HG02938 (cell line): ENCODE measurements at regions not wholly inside any gene's neighbourhood (a gene's known extent, or its start where the extent isn't known, plus 50 kb on each side); places are given as distances from the start of the nearest gene placed in this dataset.

Experiments
- ATAC-seq: cut with Tn5 transposase; IDR thresholded peaks from one replicate; pipeline ENCODE4 v1.9.1; 2021; ENCODE audit warnings: mild to moderate bottlenecking, moderate library complexity; ENCODE audit not compliant: unreplicated experiment

DNA sequence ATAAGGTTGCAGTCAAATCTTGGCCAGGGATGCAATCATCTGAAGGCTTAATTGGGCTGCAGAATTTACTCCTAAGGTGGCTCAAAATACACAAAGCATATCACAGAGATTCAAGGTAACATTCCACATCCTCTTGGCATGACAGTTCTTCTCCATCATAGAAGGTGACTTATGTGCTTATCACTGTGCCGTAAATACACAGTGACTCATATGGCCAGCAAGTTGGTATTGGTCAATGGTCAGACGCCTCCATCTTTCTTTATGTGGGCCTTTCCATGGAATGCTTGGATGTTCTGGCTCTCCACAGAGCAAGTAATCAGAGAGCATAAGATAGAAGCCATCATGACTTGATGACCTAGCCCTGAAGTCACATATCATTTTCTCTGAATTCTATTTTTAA is 168.8 kb upstream of the ST8SIA2 start:
- no peak for ATAC-seq

DNA sequence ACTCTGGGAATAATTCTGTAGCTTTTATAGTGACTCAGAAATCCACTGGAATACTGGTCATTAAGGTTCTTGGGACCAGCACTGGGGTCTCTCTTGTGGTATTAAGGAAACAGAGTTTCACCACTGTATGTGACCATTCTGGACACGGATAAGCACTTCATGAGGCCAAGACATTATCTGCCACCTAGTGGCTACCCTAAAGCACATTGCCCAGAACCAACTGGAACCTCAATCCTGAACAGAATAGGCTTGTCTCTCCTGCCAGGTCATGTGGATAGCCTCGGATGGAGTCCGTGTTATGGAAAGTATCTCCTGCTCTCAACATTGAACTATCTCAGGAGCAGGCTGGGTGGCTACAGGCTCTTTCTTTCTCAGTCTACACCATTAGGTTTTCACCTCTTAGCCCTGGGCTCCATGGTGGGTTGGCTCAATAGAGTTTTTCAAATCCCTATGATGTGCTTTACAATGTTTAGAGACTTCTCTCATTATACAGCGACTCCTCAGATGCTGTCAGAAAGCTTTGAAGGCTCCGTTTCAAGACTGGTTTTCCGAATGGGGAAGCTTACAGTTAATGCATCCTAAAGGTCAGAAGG is 167.6 kb upstream of the ST8SIA2 start:
- ATAC-seq: no peak

DNA sequence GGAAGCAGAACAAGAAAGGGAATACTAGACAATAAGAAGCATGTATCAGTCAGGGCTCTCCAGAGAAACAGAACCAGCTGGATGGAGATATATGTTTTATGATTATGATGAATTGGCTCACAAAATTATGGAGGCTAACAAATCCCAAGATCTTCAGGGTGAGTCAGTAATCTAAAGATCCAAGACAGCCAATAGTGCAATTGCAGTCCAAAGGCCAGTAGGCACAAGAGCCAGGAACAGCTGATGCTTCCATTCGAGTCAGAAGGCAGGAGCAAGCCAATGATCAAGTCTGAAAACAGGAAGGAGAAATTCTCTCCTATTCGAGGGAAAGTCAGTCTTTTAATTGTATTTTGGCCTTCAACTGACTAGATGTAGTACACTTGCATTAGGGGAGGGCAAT is 164.9 kb upstream of the ST8SIA2 start:
- no peak for ATAC-seq

DNA sequence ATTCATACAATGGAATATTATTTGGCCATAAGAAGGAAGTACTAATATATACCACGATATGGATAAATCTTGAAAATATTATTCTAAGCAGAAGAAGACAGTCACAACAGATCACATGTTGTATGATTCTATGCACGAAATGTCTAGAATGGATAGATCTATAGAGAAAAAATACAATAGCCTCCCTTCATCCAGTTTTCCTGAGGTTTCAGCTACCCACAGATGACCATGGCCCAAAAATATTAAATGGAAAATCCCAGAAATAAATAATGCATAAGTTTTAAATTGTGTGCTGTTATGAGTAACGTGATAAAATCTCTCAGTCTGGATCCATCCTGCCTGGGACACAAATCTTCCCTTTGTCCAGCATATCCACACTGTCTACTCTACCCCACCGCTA is 162.2 kb upstream of the ST8SIA2 start:
- ATAC-seq: no peak

DNA sequence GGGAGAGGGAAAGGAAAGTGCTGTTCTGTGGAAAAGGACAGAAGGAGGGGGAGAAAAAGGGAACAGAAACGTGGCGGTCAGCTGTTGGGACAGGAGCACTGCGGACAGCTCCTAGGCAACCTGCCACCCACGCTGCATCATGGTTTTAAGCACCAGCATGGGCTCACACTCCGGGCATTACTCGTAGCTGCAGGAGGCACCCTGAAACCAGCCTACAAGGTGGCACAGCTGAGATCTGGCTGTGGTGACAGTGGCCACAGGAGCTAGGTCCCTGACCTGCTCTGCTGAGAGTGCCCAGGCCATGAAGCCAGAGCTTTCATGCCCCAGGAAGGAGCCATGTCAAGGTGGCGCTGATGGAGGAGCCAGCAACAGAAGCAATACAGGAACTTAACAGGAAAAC is 161.4 kb upstream of the ST8SIA2 start:
- ATAC-seq: no peak

DNA sequence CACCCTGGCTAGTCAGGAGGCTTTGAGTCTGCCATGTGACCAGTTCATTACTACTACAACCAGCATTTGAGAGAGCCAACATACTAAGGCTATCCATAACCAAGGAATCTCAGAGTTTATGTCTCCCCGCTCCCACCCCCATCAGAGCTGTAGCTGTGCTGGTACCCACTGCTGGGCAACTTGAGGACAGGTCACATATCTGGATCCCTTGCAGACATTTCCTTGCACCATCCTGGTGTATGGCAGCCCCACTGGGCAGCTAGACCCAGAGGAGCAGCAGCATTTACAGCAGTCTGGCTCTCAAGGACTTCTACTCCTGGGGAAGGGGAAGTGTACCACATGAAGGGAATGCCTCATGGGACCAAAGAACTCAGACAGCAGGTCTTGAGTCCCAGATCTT is 160.8 kb upstream of the ST8SIA2 start:
- no peak for ATAC-seq

DNA sequence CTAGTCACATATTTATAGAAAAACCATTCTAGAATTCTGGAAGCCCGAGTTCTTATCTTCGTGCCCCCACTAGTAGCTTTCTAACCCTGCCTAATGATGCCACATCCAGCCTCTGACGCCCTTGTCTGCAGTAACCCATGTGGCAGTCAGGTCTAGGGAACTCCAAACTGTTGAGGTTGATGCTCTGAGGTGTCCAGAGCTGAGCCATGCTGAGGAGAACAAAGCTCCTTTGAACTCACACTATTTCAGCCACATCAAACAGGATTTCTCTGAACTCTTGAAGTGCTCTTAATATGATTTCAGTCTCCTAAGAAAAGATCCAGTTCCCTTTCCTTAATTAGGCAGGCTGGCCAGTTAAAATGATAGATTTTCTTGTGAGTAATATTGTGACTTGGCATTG is 150.5 kb upstream of the ST8SIA2 start:
- ATAC-seq: no peak

DNA sequence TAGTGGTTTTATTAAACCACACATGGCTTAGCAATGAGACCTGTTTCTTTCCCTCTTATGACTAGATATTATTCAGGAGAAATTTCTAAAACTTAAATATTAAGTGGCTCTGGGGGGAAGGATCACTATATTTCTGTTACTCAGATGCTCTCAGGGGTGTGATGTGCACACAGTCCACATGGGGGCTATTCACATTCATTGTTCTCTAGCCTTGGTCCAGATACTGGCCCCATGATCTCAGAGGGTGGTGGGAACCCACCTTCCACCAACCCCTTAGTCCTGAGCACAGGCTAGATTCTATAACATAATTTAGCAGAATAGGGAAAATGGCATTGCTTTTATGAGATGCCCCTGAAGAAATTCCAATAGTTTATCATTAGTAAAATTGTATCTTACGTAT is 149.0 kb upstream of the ST8SIA2 start:
- ATAC-seq: no peak

DNA sequence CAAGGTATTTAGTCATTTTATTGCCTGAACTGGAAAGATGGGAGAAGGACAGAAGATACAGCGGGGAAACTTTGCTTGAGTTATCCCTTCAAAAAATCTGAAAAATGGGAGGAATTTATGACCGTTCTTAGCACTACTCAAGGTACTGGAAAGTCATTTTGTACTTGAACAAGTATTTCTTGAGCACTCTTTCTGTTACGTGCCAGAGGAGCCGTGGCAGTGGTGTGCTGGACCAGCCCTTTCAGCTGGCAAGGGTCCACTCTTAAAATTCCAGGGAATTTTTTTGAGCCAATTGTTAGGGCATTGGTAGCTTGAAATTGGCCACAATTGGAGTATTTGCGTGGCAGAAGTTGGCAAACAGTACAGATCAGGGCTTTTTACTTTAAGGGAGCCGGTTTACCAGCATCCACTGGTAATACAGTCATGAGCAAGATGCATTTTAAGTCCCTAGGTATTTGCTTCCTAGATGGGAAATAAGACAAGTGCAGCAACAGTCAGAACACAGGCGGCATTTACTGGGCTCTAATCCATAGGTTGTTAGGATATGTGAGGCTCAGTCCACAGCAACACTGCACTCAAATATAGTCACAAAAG is 145.9 kb upstream of the ST8SIA2 start:
- no peak for ATAC-seq

DNA sequence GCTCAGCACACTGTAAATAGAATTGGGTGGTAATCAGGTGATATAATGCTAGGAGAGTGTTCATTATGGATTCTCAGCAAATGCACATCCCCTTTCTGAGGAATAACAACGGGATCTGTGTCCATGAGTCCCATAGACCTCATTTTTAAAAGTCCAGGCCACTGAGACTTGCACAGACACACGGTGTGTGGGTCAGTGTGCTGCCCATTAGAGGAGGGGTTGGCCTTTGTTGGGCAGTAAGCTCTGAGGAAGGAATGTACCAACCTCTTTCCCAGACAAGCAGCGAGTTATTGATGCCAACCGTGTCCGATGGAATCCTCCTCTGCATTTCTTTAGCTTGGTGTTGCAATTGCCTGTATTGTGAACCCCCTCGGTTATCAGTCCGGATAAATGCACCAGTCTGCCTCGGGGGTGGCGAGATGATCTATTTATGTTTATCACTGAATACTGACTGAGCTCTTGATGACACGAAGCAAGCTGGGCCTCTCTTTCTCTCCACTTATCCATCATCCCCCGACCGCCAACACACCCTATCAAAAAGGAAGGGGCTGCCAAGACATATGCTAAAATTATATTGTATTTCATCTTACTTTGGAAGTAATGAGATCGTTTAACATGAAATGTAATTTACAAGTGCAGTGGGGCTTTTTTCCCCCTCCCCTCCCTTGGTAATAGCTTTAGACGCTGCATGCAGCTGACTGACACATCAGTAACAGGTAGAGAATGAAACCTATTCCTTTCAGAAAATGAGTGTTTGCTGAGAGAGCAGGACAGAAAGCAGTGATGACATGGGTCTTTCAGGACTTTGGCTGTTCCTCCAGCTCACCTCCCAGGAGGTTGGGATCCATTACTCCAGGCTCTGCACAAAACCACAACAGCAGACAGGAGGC is 126.6 kb upstream of the ST8SIA2 start:
- no peak for ATAC-seq

DNA sequence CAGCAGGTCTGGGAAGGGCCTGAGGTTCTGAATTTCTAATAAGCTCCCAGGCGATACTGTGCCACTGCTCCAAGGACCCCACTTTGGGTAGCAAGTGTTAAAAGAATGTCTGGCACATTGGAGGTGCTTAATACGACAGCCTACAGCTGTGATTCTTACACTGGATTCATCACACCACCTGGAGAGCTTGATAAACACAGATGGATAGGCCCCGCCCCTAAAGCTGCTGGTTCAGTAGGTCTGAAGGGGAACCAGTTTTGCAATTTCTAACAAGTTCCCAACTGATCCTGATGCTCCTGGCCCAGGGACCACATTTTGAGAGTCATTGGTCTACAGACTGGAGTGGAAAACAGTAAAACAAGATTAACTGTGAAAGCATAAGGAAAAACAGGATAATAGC is 124.8 kb upstream of the ST8SIA2 start:
- ATAC-seq: no peak

DNA sequence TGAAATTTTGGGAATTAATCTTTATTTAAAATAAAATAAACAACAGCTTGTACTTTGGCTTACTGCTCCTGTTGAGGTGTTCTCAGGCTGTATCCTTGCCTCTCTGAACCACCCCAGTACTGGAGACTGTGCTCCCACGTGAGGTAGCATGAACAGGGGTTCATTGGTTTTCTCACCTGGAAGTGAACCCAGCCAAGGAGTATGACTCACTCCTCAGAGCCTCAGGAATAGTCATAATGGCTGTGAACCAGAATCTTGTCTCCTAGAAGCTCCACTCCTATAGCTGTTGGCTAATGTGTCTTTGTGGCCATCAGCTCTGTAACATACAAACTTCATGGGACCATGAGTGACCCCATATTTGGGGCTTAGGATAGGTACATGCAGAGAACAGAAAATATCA is 122.5 kb upstream of the ST8SIA2 start:
- ATAC-seq: no peak

DNA sequence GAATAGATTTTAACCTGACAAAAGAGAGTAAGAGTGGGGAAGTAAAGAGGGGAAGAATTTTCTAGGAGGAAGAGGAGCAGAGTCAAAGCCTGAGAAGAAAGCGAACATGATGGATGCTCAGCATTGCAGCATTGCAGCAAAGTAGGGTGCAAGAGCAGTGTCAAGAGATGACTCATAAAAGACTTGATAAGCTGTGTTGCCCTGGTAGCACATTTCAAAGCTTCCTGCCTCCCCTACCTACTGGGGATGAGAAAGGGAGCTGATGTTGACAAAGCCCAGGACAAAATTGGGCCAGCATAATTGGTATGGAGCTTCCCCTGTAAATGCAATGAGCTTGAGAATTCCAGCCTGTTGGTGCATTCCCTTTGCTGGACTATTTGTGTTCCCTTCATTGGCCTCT is 121.6 kb upstream of the ST8SIA2 start:
- ATAC-seq: no peak

DNA sequence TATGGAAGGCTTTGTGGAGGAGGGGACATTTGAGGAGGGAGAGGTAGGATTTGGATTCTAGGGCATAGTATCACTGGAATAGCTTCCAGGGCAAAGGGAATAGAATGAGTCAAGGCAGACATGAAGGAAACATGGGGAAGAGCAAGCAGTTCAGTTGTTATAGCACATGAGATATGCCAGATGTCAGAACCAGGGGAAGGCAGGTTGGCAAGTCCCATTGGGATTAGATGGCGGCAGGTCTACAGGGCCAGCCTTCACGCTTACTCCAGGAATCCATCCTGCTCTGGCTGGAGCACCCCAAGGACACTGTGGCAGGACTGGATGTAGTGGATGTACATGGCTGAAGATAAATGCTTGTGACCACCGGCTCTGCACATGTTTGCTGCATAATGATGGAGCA is 120.4 kb upstream of the ST8SIA2 start:
- ATAC-seq: no peak

DNA sequence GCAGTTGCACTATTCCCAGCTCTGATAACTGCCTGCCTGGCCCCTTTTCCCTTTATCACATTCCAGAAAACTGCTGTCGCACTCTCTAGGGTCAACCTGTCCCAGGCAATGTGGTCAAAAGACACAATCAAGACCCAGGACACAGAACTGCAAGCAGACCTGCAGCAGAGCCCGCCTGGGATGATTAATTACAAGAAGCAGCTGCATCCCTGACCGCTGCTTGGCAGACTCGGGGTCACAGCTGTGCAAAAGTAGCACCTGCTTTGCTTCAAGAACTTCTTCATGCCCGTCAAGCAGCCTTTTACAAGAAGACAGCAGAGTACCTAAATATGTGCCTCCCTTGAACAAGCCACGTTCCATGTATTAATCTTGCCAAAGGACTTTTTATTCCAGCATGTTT is 120.0 kb upstream of the ST8SIA2 start:
- no peak for ATAC-seq

DNA sequence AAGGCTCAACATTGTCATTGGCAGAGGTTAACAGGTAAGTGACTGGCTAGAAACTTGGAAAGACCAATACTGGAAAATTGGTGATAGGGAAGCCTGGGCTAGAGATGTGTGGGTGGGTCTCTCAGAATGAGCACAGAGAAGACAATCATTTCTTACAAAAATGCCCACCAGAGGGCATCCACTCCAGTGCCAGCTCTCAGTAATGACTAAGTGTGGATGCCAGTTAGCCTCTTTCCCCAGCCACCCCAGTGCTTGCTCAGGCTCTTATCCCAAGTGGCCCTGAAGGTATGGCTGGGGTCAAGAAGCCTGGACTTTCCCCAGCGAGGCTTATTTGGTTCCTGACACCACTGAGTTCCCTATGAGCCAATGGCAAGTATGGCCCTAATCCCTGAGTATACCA is 115.9 kb upstream of the ST8SIA2 start:
- ATAC-seq: no peak

DNA sequence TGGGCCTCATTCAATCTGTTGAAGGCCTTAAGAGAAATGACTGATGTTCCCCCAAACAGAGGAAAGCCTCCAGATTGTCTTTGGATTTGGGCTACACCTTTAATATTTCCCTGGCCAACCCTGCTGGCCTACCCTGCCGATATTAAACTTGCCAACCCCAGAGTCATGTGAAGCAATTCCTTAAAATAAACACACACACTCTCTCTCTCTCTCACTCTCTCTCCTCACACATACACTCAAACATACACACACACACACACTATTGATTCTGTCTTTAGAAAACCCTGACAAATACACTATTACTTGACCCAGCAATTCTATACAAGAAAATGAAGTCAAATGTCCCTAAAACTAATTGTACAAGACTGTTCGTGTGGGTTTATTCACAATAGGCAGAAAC is 109.9 kb upstream of the ST8SIA2 start:
- ATAC-seq: no peak

DNA sequence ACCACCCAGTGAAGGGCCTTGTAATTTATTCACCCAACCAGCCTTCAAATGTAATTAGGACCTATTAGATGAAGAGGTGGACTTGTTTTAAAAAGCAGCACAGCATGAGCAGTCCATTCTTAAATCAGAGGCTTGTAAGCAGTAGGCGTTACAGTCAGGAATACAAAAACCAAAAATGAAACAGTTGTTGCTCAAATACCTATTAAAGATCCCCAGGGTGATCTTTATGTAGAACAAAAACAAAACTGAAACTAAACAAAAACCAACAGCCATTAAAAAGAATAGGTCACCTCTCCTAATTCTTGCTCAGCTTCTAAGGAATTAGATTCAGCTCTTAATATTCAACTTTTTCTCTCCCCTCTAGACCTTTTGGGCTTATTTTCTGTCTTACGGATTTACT is 104.9 kb upstream of the ST8SIA2 start:
- ATAC-seq: peak; percentile 83

DNA sequence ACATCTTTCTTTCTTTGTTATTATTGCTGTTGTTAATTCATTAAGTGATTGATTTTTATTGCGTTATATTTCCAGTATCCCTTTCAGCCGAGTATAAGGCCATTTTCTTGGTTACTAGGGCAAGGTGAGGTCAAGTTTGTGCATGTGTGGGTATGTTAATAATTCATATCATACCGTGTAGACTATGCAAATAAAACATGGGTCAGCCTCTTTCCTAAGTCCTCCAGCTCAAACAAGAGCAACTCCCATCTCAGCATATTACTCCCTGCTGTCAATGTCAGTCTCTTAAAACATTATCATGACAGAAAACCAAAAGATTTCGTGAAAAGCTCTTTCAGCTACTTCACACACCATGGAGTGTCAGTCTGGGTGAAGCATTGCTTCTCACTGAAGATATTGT is 103.9 kb upstream of the ST8SIA2 start:
- ATAC-seq: no peak

DNA sequence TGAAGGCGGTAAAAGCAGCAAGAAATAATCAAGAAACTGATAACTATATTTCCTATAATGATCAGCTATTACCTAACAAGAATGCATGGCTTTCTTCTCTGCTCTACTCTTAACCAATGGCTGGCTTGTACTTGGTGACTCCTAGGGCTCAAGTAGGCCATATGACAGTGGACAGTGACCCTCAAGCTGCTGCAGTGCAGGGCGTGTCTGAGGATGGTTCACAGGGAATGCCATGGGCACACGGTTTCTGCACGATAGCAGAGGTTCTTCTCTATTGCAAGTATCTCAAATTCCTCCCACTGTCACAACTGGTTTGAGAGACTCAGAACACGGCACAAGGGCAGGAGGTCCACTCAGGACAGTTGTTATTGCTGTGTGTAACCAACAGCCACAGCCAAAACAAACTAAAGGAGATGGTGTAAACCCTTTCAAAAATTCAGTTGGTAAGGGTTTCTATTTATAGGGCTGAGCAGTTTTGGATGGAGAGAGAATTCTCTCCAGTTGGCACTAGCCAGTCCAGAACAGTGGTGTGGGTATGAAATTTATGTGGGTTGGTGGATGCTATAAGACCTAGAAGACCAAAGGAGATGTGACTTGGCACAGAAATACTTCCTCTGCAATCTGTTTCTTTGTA is 103.2 kb upstream of the ST8SIA2 start:
- no peak for ATAC-seq

DNA sequence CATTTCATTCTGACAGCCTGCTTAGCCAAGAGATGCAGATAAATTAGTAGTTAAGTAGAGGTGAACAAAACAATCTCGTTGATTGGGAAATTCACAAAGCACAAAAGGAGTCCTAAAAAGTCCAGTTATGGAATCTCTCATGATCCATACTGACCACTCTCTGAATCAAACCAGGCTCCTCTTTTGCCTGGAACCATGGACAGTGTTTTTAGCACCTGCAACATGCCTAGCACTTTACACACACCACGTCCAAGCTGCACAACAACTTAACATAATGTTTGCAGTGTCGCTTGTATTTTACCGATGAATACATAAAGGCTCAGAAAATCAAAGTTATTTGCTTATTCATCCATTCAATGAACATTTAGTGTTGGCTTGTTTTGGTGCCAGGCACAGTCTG is 101.8 kb upstream of the ST8SIA2 start:
- ATAC-seq: no peak

DNA sequence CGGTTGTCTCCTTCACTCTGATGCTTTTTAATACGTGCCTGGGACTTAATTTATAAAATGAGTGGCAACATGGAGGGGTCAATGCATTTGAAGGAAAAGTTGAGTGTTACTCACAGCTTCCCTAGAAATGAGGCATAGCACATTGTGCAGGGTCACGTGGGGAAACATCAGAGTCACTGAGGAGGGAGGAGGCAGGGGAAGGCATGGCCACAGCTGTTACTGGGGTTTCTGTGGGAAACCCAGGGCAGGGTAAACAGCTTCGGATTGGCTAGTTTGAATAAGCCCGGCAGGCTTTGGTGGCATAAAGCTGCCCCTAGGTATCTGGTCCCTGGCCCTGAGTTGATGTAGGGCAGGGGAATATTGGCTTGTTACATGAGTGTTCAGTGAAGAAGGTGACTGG is 98.9 kb upstream of the ST8SIA2 start:
- ATAC-seq: no peak
